HG03442 (cell line): ENCODE measurements at regions not wholly inside any gene's neighbourhood (a gene's known extent, or its start where the extent isn't known, plus 50 kb on each side); places are given as distances from the start of the nearest gene placed in this dataset.

Experiments used
- ATAC-seq: cut with Tn5 transposase; IDR thresholded peaks from one replicate; pipeline ENCODE4 v1.9.1; 2021; ENCODE audit warnings: mild to moderate bottlenecking, moderate library complexity; ENCODE audit not compliant: unreplicated experiment

DNA sequence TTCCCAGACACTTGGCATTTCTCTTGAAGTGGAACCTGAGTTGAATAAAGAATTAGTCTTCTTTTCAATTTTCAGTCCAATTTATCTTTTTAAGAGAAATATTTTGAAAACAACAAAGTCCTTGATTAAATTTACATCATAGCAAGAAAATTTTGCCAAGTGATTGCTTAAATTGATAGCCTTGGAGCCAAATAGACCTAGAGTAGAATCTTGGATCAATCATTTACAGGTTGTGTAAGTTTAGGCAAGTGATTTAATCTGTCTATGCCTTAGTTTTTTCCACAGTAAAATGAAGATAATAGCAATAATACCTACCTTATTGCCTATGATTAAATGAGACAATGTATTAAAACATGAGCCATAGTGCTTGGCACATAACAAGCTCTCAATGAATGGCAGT is 113.9 kb downstream of the LHX9 start:
- no peak for ATAC-seq

DNA sequence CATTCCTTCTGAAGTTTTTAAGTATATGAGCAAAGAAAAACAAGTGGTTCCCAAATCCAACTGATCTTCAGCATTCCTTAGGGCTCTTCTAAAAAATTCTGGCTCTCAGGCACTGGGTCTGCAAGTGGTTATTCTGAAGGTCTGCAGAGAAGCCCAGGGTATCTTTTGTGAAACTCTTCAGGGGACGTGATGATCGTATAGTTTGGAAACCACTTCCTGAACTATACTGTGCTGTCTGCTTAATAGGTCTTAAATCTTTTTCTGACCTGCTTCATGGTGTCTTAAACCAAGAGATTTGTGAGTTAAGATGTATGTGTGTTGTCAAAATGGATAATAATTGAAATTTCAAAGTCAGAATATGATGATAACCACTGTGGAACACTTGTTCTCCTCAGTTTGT is 115.5 kb downstream of the LHX9 start:
- ATAC-seq = no peak

DNA sequence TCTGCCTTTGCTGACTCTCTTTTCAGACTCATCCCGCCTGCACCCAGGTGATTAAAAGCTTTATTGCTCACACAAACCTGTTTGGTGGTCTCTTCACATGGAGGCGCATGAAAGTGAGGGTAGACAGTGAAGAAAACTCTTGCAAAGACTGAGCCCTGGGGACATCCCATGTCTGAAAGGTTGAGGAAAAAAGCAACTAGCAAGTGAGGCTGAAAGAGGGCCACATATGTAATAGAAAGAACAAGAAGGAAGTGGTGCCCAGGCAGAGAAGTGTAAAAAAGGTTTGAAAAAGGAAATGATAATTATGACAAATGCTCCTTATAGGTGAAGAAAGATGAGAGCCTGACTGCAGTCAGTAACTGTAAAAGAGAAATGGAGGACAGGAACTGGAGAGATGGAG is 115.9 kb upstream of the NEK7 start:
- ATAC-seq = no peak

DNA sequence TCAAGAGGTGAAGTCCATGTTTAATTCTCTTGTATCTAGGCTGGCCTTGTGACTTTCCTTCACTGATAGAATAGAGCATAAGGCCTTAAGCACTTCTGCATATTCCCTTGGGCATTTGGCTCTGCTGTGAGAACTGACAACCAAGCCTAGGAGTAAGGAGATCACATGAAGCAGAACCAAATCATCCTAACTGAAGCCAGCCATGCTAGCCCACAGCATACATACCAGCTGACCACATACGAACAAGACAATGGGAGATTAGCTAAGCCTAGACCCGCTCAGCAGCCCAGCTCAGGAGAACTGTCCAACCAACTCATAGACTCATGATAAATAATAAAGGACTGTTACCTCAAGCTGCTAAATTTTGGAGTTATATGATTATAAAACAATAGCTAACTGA is 114.6 kb upstream of the NEK7 start:
- ATAC-seq = no peak

DNA sequence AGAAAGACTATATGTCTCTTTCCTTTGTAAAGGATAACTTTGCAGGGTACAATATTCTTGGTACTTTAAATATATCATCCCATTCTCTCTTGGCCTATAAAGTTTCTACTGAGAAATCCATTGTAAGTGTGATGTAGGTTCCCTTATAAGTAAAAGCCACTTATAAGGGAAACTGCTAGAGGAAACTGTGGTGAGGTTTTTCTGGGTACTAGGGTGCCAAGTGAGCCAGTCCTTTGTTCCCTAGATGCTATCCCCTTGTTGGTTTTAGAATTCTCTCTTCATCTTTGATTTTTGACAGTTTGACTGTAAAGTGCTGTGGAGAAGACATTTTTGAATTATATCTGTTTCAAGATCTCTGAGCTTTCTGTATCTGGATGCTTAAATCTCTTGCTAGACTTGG is 108.9 kb upstream of the NEK7 start:
- no peak for ATAC-seq

DNA sequence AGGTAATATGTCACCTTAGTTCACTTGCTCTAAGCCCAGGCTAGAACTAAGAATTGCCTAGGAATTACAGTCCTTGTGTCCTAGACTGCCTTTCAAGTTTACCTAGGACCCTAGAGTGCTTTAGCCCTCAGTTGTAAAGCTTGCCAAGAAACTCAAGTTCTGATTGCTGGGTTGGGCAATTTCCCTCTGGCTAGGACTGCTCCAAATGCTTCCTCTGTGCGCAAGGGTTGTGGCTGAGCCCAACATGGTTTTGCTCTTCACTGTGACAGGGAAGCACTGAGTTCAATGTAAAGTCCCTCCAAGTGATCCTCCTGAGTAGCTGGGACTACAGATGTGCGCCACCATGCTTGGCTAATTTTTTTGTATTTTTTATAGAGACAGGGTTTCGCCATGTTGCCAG is 102.3 kb upstream of the NEK7 start:
- ATAC-seq = no peak

DNA sequence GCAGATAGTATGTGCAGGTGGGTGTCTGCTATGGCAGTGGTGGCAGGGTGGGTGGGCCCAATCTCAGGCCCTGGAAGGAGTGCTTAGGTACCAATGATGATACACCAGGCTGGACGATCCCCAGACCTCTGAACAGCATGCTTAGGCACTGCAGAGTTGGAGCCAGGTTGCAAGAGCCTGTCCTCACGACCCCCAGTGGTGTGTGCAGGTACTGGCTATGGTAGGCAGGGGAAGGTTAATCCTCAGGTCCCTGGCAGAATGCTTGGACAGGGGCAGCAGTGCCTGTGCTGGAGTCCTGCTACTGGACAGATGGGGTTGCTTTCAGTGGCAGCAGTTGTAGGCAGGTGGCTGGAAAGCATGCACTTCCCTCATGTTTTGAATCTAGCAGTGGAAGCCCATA is 100.5 kb upstream of the NEK7 start:
- peak; percentile 64 for ATAC-seq

DNA sequence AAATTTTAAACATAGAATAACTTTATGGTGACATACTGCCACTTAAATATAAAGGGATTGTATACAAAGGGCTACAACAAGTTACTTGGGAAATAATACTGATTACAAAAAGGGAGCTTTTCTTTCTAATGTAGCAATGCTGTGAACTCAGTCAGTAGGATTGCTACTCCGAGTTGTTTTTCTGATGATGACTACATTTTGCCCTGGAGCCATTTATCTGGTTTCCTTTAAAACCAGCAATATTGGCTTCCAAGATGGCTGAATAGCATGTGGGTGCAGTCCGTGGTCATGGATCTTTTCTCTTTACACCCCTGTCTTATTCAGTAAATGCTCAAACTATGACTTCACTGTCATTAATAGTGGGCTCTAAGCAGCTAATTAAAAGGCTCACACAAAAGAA is 92.6 kb upstream of the NEK7 start:
- ATAC-seq = no peak

DNA sequence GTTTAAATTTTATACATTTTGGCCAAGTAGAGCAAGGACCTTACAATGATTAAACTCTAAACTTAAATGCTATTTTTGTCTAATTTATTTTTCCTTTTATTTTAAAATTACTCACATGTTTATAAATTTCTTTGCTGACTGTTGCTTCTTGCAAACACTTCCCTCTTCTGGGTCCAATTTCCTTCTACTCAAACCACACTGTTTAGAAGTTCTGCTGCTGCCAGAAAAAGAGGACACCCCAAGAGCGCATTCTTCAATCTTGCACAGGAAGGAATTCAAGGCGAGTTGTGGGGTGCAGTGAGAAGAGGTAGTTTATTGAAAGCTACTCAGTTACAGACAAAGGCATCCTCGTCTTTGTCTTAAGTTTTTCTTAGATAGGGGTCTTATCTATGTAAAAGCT is 88.5 kb upstream of the NEK7 start:
- no peak for ATAC-seq

DNA sequence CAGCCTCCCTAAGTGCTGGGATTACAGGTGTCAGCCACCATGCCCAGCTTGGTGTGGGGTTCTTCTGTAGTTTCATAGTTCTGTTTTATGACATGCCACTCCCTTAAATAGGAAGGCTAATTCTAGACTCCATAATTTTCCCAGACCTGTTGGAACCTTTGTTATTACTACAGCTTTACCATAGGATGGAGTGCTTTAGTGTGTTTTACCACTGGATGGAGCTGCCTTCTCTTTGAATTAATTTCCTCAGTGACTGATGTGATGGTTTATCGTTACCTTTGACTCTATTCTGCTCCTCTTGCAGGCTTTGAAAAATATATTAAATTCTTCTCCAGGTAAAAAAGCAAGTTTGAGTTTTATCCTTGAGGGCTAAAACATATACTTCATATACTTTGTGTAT is 84.6 kb upstream of the NEK7 start:
- ATAC-seq = no peak

DNA sequence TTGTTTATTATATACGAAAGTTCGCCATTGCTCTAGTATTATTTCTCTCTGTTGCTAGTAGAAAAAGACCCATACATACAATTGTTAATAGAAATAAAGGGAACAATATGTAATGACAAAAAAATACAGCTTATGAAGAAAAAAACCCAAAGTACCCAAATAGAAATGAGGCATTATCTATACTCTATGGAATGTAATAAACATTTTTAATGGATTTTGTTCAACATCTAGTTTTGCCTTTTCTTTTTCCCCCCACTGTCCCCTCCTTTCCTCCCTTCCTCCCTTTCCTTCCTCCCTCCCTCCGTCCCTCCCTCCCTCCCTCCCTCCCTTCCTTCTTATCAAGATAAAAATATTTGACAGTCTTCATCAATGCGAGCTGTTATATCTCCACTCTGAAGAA is 81.5 kb upstream of the NEK7 start:
- ATAC-seq = no peak

DNA sequence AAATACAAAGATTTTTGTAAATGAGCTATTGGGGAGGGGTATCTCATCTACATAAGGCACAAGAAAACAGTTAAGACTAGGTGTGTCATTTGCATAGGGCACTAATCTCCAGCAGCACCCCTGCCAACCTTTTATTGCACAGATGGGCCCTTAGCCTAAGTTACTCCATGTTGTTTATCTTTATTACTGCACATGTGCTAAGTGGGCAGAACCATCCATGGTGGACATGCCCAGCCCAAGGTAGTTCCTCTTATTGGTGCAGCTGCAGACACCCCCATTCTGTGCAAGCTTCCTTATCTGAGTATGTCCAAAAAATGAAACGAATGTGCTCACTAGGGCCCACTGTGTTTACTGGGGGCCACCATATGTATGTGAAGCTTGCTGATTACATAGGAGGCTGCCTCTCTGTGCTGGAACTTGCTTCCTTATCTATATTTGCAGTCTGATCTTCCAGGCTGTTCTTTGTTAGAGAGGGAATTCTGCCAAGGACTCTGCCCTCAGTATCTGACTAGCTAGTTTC is 77.3 kb upstream of the NEK7 start:
- no peak for ATAC-seq

DNA sequence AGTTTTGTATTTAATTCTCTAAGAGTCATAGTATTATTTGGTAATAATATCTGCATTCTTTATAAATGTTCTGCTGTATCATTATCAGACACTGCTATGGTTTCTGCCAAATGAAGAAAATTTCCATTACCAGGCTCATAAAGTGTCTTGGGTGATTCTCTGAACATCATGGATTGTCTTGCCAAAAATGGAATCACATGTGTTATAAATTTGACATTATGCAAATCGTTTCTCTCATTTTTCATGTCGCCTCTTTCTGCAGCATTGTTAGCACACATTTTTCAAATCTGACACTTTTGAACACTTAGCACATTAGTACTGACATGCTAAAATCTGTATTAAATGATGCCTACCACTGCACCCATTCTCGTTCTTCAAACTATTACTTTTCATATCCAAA is 74.2 kb upstream of the NEK7 start:
- ATAC-seq = no peak

DNA sequence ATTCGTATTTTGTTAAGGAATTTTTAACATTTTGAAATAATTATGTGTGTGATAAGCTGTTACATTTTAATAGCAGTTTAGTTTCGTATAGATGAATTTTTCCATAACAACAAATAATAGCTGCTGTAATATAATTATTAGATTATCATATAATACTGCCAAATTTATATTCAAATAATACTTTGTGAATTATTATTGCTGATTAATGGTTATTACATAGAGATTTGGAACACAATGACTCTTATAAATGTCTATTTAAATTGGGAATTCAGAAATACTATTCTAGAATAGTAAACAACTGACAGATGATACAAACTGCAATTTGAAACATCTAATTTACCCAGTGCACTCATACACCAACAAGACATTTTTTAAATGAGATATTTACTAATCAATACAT is 73.2 kb upstream of the NEK7 start:
- ATAC-seq = no peak

DNA sequence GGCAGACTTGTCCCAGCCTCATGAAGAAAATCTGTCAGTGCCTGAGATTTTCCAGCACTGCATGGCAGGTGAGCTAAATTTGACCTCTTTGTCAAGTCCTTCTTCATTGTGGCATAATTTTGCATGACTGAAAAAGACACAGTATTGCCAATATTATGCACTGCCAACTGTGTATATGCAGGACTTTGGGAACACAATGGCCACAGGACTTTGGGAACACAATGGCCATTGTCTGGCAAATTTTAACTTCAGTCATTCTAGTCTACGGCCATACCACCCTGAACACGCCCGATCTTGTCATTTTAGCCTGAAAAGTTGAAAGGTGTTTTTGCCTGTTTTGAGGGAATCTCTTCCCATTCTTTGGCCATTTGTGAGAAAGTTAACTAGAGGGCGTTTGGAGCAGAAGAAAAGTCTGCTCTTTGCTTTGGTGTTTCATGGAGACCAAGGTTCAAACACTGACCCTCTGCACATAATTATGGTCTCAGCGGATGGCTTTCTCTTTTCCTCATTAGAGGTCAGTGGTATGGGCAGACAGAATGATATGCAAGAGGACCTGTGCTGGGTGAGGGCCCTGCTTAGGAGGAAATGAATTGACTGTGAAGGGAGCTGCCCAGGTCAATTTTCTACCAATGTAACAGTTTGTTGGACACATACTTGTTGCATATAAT is 72.4 kb upstream of the NEK7 start:
- ATAC-seq = no peak

DNA sequence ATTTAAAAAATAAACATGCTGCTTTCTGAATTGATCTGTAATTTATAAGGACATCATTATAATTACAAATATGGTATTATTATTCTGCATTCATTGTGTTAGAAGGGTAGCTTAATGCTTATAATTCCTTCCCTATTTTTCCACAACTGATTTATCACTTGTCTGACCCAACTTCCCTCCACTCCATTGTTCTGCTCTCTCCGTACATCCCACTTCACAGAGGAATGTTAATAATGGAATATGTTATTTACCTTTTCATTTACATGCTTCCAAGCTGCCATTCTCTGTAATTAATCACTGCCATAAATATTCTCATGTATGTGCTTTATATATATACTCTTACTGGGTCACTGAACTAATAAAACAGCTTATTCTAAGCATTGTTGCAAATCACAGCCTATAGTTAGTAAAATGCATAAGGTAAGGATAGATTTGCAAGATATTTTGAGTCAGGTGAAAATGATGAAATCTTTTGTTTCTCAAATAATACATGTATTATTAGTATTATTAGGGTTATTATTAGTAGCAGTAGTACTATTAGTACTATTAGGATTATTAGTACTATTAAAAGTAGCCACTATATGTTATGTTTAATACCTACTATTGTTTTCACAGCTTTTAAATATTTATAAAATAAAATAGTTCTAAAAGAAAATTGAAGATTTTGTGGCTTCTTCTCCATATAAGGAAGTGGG is 70.6 kb upstream of the NEK7 start:
- no peak for ATAC-seq

DNA sequence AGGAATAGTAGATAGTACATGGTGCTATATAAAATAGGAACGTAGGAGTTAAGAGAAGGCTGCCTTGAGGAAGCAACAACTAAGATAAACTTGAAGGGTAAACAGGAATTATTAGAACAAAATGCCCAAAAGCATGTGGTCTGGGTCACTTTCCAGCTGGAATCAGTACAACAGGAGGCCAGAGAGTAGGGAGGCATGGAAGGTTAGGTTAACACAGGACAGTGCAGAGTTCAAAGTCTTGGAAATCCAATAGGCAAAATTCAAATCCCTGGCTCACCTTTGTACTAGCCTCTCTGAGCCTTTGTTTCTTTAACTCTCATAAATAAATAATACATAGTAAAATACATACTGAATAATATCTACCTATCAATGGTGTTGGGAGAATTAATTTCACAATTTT is 69.0 kb upstream of the NEK7 start:
- no peak for ATAC-seq

DNA sequence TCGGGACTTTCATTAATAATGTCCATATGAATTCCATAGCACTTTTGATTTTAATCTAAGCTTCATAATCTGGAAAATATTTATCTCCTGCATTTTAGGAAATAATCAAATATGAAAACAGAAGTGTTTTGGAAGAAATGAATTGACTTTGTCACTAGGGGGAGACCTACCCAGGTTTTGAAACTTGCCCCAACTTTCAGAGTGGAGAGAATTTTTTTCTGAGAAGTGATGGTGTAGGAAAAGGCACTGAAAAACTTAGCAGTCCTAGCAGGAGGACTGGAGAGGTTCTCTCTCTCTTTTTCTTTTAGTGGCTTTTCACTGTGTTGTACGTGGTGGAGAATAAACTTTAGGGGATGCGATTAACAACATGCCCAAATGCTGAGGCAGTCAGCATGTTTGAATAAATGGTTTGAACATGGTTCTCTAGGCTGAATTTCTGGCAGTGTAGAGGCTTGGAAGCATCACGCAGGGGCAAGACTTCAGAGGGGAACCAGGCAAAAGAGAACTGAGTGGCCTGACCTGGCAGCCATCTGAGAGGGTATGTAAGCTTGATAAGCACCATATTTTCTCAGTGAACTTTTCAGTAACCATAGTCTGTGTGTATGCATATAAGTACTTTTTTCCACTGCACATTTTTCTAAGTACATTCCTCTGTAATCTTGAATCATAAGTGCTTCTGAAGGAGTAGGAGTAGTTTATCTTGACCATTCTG is 68.3 kb upstream of the NEK7 start:
- no peak for ATAC-seq

DNA sequence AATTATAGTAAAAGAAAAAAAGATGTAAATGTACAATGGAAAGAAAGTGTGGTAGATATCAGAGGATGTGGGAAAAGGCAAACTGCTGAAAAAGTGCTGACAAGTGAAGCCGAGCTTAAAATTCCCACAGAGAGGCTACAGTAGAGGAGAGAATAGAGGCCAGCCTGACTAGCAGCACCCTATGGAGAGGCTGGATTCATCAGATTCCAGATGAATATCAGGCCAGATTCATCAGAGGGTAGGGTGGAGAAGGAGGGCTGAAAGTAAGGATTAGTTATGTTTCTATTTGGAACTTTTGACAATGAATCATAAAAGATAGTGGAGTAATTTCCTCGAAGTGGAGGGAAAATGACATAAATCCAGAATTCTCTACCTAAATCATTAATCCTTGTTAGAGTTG is 60.4 kb upstream of the NEK7 start:
- no peak for ATAC-seq

DNA sequence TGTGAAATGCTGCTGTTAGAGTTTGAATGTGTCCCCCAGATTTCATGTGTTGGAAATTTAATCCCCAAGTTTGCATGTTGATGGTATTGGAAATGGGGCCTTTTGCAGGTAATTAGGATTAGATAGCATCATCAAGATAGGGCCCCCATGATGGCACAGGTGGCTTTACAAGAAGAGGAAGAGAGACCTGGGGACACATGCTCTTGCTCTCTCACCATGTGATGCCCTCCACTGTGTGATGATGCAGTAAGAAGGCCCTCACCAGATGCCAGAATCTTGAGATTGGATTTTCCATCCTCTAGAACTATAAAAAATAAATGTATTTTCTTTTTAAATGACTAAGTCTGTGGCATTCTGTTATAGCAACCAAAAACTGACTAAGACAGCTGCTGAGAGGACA is 57.0 kb upstream of the NEK7 start:
- ATAC-seq = no peak

DNA sequence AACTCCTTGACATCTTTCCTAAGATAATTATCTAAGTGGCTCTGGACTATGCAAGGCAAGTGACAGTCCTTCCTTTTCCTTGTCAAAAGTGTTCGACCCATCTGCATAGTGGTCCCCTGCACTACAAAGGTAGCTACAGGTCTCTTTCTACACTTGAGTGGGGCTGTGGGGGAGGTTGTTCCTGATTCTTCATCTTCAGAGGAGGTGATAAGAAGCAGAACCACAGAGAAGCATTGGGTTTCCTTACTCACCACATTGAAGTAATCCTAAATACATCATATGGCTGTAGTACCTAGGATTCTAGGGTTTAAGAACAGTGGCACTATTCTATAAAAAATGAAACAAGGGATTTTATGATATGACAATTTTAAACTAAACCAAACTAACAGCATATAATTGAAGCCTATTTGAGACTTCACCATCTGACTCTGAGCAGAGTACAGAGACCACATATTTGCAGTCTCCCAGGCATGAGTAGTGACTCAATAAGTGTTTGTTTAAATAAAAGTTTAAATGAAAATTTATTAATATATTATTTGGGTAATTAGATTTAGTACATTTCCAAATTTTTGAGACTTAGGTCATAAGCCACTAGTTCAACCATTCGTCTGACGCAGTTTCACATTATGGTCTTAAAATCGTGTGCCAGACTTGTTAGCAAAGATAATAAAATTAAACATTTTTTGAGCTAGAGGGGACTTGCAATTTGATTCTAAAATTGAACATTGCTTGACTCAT is 54.9 kb upstream of the NEK7 start:
- no peak for ATAC-seq

DNA sequence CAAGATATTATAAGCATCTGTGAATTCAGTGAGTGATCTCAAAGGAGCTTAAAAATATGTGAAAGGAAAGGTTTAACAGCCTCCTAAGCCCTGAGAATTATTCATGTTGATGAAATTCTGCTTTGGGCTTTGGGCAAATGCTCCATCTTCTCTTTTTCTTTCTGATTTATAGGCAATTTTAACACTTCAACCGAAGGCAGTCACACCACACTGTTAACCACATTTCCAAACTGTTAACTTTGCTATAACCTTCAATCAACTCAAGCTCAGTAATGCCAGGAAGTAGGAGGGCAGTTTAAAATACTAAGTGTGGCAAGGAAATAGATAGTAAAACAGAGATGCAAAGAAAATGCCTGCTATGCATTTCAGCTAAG is 54.4 kb upstream of the NEK7 start:
- ATAC-seq = no peak
